ENCODE measurements at regions not wholly inside any gene's neighbourhood (a gene's known extent, or its start where the extent isn't known, plus 50 kb on each side); places are given as distances from the start of the nearest gene placed in this dataset.
"Not testable (repeated sequence)": the region's sequence is repeated elsewhere in the genome, so short reads cannot be mapped to it uniquely, and the experiment has no call there.

DNA sequence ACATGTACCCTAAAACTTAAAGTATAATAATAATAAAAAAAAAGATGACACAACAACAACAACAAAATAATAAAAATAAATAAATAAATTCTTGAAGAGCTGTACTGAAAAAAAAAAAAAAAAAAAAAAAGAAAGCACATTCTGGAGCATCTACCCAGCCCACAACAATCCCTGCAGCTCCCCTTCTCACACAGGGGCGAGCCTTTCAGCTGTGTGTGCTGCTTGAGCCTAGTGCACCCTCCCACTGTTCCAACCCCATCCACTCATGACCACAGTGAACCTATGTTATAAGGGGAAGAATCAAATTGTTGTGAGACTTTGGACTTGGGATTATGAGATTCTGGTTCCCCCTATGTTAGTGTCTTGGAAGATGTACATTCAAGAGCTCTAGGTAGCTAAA is 161.5 kb upstream of the JADE1 start:
- TF ChIP-seq, protein P1, sequence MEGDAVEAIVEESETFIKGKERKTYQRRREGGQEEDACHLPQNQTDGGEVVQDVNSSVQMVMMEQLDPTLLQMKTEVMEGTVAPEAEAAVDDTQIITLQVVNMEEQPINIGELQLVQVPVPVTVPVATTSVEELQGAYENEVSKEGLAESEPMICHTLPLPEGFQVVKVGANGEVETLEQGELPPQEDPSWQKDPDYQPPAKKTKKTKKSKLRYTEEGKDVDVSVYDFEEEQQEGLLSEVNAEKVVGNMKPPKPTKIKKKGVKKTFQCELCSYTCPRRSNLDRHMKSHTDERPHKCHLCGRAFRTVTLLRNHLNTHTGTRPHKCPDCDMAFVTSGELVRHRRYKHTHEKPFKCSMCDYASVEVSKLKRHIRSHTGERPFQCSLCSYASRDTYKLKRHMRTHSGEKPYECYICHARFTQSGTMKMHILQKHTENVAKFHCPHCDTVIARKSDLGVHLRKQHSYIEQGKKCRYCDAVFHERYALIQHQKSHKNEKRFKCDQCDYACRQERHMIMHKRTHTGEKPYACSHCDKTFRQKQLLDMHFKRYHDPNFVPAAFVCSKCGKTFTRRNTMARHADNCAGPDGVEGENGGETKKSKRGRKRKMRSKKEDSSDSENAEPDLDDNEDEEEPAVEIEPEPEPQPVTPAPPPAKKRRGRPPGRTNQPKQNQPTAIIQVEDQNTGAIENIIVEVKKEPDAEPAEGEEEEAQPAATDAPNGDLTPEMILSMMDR (IDR thresholded peaks at IDR 0.05), result no peak
- TF ChIP-seq POLR2A (IDR thresholded peaks at IDR 0.05), result no peak
- Histone ChIP-seq H3K36me3 (no peaks in the 10 kb centered on the region), H3K4me3 (no peak overlapping the region), H3K27me3 (no peaks in the 10 kb centered on the region), H3K9me3 (no peaks in the 10 kb centered on the region), H3K4me1 (peaks cover 0 to under 1% (median 0%) of the 10 kb centered on the region in 12 donors), H3K27ac (no peak overlapping the region)
- intact Hi-C loops (cut with DNase I), result no loop called here
- 93 to 100% (median 97%) methylated on average over 1 of the region's 1 CpG for WGBS, 4 donors
- no peak for ATAC-seq
- no peak for DNase-seq

DNA sequence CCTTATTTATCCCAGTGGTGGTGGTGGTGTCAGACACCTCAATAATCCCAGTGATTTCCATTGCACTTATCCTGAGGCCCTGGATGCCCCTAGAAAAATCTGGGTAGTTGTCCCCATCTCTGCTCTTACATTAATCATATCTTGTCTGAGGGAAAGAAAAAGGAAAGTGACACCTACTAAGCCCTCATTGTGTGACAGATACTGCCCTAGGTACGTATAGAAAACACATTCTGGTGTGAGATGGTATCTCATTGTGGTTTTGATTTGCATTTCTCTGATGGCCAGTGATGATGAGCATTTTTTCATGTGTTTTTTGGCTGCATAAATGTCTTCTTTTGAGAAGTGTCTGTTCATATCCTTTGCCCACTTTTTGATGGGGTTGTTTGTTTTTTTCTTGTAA is 162.6 kb upstream of the JADE1 start:
- H3K36me3 ChIP-seq; H3K4me3 ChIP-seq; H3K27me3 ChIP-seq; H3K9me3 ChIP-seq; ATAC-seq; H3K27ac ChIP-seq; intact Hi-C loops (cut with DNase I); H3K4me1 ChIP-seq; DNase-seq: not testable (repeated sequence)
- 71 to 87% (median 78%) methylated on average over 1 of the region's 1 CpG for WGBS, 4 donors

DNA sequence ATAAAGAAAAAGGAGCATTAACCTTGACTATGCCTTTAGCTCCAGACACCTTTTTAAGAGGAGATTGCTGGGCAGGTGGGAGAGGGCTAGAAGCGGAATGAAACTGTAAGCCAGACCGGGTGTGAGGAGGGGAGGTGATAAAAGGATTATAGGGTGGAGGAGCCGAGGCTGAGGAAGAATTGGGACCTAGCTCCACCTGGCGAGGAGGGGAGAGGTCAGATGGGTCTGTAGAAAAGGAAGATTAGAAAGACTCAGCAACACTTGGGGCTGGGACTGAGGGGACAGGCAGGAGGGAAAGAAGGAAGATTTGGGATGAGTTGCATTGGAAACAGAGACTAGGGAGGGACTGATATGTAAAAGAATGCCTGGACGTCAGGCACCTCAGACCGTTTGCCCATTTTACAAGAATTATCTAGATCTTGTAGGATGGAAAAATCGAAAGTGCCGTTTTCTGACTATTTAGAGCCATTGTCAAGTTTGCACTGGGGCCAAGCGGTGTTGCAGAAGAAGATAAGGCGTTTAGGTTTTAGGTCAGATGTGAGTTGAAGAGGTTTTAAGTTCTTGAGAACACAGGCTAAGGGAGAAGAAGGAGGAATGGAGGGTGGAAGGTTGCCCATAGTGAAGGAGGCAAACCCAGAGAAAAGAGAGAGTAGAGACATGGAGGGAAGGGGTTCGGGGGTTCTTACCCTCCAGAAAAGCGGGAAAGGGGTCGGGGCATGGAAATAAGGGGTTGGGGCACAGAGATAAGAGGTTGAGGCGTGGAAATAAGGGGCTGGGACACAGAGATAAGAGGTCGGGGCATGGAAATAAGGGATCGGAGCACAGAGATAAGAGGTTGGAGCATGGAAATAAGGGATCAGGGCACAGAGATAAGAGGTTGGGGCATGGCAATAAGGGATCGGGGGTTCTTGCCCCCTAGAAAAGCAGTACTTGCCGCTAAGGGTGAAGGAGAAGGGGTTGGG is 164.5 kb upstream of the JADE1 start:
- H3K9me3 ChIP-seq; ATAC-seq; intact Hi-C loops (cut with DNase I); H3K36me3 ChIP-seq; H3K27ac ChIP-seq; H3K27me3 ChIP-seq; DNase-seq; H3K4me3 ChIP-seq; H3K4me1 ChIP-seq: not testable (repeated sequence)
- WGBS, 4 donors, result 76 to 86% (median 83%) methylated on average over 18 of the region's 18 CpGs

DNA sequence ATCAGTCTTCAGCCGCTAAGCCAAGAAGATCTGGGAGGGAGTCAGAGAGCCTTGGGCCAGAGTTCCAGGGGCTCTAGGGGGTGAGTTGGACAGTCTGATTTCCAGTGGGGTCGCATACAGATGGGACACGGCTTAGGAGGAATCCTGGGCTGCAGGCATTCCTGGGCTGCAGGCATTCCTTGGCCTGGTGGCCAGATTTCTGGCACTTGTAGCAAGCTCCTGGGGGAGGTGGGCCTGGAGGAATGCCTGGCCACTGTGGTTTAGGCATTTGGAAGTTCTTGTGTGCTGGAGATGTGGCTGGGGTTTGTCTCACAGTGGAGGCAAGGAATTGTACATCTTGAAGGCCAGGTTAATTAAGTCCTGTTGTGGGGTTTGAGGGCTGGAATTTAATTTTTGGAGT is 165.4 kb upstream of the JADE1 start:
- H3K27me3 ChIP-seq; H3K9me3 ChIP-seq; H3K27ac ChIP-seq; H3K4me3 ChIP-seq; ATAC-seq; H3K4me1 ChIP-seq; DNase-seq; H3K36me3 ChIP-seq; intact Hi-C loops (cut with DNase I): not testable (repeated sequence)
- 84 to 97% (median 90%) methylated on average over 3 of the region's 3 CpGs for WGBS, 4 donors

DNA sequence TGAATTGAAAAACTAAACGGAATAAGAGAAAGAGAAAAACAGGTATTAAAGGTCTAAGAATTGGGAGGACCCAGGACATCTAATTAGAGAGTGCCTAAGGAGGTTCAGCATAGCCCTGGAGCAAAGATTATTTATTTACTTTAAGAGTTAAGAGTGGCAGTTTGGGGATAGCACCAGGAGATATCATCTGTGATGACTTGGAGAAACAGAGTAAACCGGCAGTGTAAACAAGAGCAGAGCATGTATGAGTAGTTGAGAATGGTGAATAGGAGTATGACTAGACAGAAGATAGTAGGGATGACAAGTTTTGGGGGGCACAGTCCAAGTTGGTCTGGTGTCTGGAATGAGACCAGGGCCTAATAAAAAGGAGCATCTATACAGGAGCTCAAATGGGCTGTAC is 167.9 kb upstream of the JADE1 start:
- ATAC-seq; intact Hi-C loops (cut with DNase I); DNase-seq; H3K4me3 ChIP-seq; H3K36me3 ChIP-seq; H3K9me3 ChIP-seq; H3K27ac ChIP-seq; H3K27me3 ChIP-seq: not testable (repeated sequence)
- WGBS, 4 donors, result 85 to 96% (median 91%) methylated on average over 2 of the region's 2 CpGs
- peaks cover 0 to 12% (median 0%) of the 10 kb centered on the region in 12 donors for H3K4me1 ChIP-seq

DNA sequence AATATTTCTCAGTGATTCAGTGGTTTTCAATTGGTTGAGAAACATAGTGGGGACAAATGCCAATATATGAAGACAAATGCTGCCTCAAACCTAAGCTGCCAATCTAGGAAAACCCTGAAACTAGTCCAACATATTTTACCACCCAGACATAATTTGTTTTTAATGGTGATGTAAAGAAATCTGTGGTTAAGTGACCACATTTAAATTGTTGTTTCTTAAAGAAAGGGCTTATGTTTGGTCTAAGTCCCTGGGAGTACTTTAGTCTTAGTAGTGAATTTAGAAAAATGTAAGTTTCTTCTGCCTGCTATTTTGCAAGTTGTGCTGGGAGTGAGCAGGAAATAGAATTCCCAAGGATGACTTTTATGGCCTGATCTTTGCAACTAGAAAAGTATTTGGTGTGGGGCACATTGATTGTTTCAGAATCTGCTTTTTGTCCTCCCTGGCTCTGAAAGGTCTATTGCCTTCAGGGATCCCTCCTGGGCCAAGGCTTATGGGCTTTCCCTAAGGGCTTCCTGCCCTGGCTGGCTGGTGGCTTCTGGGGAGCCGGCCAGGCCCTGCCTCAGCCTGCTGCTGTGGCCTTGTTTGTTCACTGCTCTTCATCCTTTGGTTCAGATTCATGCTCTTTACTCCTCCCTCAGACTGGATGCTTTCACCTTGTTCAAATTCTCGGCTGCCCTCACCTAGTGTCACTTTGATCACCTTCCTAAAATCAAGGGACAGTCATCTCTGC is 169.8 kb upstream of the JADE1 start:
- Histone ChIP-seq H3K27ac (peak overlapping the region in 9 of 12 donors; percentile 4 to 74 (median 45)), H3K4me1 (peaks cover 0 to 24% (median 11%) of the 10 kb centered on the region in 12 donors), H3K4me3 (no peak overlapping the region), H3K27me3 (no peaks in the 10 kb centered on the region), H3K9me3 (no peaks in the 10 kb centered on the region), H3K36me3 (no peaks in the 10 kb centered on the region)
- intact Hi-C loops (cut with DNase I), result loop anchor here in 3 of 10 donors (5.0 to 10.0 kb wide), 4 partner anchors 37 to 185 kb away; no protein-coding TSS in a partner anchor
- no peak for ATAC-seq
- 68 to 87% (median 80%) methylated on average over 2 of the region's 2 CpGs for WGBS, 4 donors
- TF ChIP-seq POLR2A (IDR thresholded peaks at IDR 0.05), result no peak
- TF ChIP-seq, protein P1 (IDR thresholded peaks at IDR 0.05), result no peak
- no peak for DNase-seq

Measured in heart left ventricle (tissue), 16 donors.